H9 (cell line): ENCODE measurements at regions not wholly inside any gene's neighbourhood (a gene's known extent, or its start where the extent isn't known, plus 50 kb on each side); places are given as distances from the start of the nearest gene placed in this dataset.

ENCODE experiments used
- DNase-seq: peaks from one replicate; pipeline ENCODE4 v3.0.0-alpha.2; 2017
- H2AFZ ChIP-seq: one replicate; pipeline ENCODE4 v1.6.1; 2013; ENCODE audit warnings: mild to moderate bottlenecking, low read length, control low read depth, moderate library complexity
- H2AK5ac ChIP-seq: 2 replicates; pipeline ENCODE4 v1.6.1; 2013; ENCODE audit warnings: low read length, control low read depth, mixed read lengths; ENCODE audit not compliant: insufficient read length
- H2BK120ac ChIP-seq: one replicate; pipeline ENCODE4 v1.6.1; 2013; ENCODE audit warnings: low read depth, mild to moderate bottlenecking, low read length, control low read depth, inconsistent platforms; ENCODE audit not compliant: poor library complexity, severe bottlenecking
- H2BK12ac ChIP-seq: 2 replicates; pipeline ENCODE4 v1.6.1; 2013; ENCODE audit warnings: low read length, control low read depth, mixed read lengths, low read depth; ENCODE audit not compliant: insufficient read length
- H2BK15ac ChIP-seq: 2 replicates; pipeline ENCODE4 v1.6.1; 2013; ENCODE audit warnings: low read depth, low read length, control low read depth
- H2BK20ac ChIP-seq: one replicate; pipeline ENCODE4 v1.6.1; 2013; ENCODE audit warnings: low read depth, mild to moderate bottlenecking, low read length, control low read depth, inconsistent platforms; ENCODE audit not compliant: poor library complexity, severe bottlenecking
- H2BK5ac ChIP-seq: 2 replicates; pipeline ENCODE4 v1.6.1; 2013; ENCODE audit warnings: low read length, control low read depth, mixed read lengths; ENCODE audit not compliant: insufficient read length
- H3K14ac ChIP-seq: 2 replicates; pipeline ENCODE4 v1.6.1; 2013; ENCODE audit warnings: low read length, control low read depth; ENCODE audit not compliant: insufficient read depth
- H3K18ac ChIP-seq: 2 replicates; pipeline ENCODE4 v1.6.1; 2013; ENCODE audit warnings: low read depth, mild to moderate bottlenecking, mixed read lengths, low read length, control low read depth; ENCODE audit not compliant: insufficient read length
- H3K23ac ChIP-seq: 2 replicates; pipeline ENCODE4 v1.6.1; 2013; ENCODE audit warnings: low read length, control low read depth, mixed read lengths, low read depth; ENCODE audit not compliant: insufficient read length
- H3K23me2 ChIP-seq: 2 replicates; pipeline ENCODE4 v1.6.1; 2013; ENCODE audit warnings: low read depth, mild to moderate bottlenecking, mixed read lengths, low read length, control low read depth; ENCODE audit not compliant: insufficient read length, poor library complexity, severe bottlenecking
- H3K27ac ChIP-seq: 2 replicates; pipeline ENCODE4 v1.5.1; 2013; ENCODE audit warnings: low read length, control low read depth, mixed read lengths, low read depth; ENCODE audit not compliant: insufficient read length
- H3K27me3 ChIP-seq: 2 replicates; pipeline ENCODE4 v1.6.1; 2013; ENCODE audit warnings: low read length, control low read depth, inconsistent platforms; ENCODE audit not compliant: insufficient read depth
- H3K4ac ChIP-seq: 2 replicates; pipeline ENCODE4 v1.6.1; 2013; ENCODE audit warnings: low read depth, mild to moderate bottlenecking, control low read depth, inconsistent platforms, low read length, moderate library complexity
- H3K4me1 ChIP-seq: 2 replicates; pipeline ENCODE4 v1.6.1; 2013; ENCODE audit warnings: low read length, control low read depth, inconsistent platforms; ENCODE audit not compliant: insufficient read depth
- H3K4me2 ChIP-seq: 2 replicates; pipeline ENCODE4 v1.6.1; 2013; ENCODE audit warnings: low read length, control low read depth, mixed read lengths; ENCODE audit not compliant: insufficient read length, insufficient read depth
- H3K56ac ChIP-seq: 2 replicates; pipeline ENCODE4 v1.6.1; 2013; ENCODE audit warnings: low read depth, mild to moderate bottlenecking, mixed read lengths, low read length, control low read depth; ENCODE audit not compliant: insufficient read length
- H3K79me1 ChIP-seq: 2 replicates; pipeline ENCODE4 v1.6.1; 2013; ENCODE audit warnings: low read depth, mild to moderate bottlenecking, moderate library complexity, low read length, control low read depth, inconsistent platforms; ENCODE audit not compliant: insufficient read depth, poor library complexity, severe bottlenecking
- H3K79me2 ChIP-seq: 2 replicates; pipeline ENCODE4 v1.6.1; 2013; ENCODE audit warnings: low read length, control low read depth, inconsistent platforms; ENCODE audit not compliant: insufficient read depth
- H3K9ac ChIP-seq: 2 replicates; pipeline ENCODE4 v1.6.1; 2013; ENCODE audit warnings: low read length, control low read depth, mixed read lengths; ENCODE audit not compliant: insufficient read length; ENCODE audit errors: extremely low read depth
- H3K9me3 ChIP-seq: one replicate; pipeline ENCODE4 v1.6.1; 2013; ENCODE audit warnings: low read depth, low read length, inconsistent platforms; ENCODE audit not compliant: control insufficient read depth
- H3T11ph ChIP-seq: one replicate; pipeline ENCODE4 v1.6.1; 2013; ENCODE audit warnings: mild to moderate bottlenecking, low read length, control low read depth, inconsistent platforms
- H4K20me1 ChIP-seq: one replicate; pipeline ENCODE4 v1.6.1; 2013; ENCODE audit not compliant: control insufficient read depth, insufficient read length, insufficient read depth
- H4K5ac ChIP-seq: 2 replicates; pipeline ENCODE4 v1.6.1; 2013; ENCODE audit warnings: low read depth, mild to moderate bottlenecking, mixed read lengths, low read length, control low read depth; ENCODE audit not compliant: insufficient read length
- H4K8ac ChIP-seq: replicated peaks from 2 replicates; pipeline ENCODE4 v1.6.1; 2013; ENCODE audit warnings: low read length, control low read depth, mixed read lengths, low read depth; ENCODE audit not compliant: insufficient read length
- H4K91ac ChIP-seq: 2 replicates; pipeline ENCODE4 v1.6.1; 2013; ENCODE audit warnings: low read depth, mild to moderate bottlenecking, moderate library complexity, mixed read lengths, low read length, control low read depth; ENCODE audit not compliant: insufficient read length
- H3K27ac Mint-ChIP-seq, 3 experiments: 2 replicates in 2 of 3; 3 replicates in 1 of 3; pipeline ENCODE4 v1.8.0; 2020 to 2021; ENCODE audit warnings: mixed read lengths in 3 of 3, mild to moderate bottlenecking in 1 of 3, moderate library complexity in 1 of 3
- H3K27me3 Mint-ChIP-seq: 2 replicates; pipeline ENCODE4 v1.8.0; 2021; ENCODE audit warnings: low read depth, mild to moderate bottlenecking, moderate library complexity, mixed read lengths
- H3K36me3 Mint-ChIP-seq, 3 experiments: 2 replicates in 2 of 3; 3 replicates in 1 of 3; pipeline ENCODE4 v1.8.0; 2020 to 2021; ENCODE audit warnings: low read depth in 3 of 3, mixed read lengths in 3 of 3; ENCODE audit not compliant: insufficient read depth in 1 of 3
- H3K4me1 Mint-ChIP-seq, 2 experiments: 2 replicates each; pipeline ENCODE4 v1.8.0; 2020; ENCODE audit warnings: mixed read lengths in 2 of 2
- H3K4me3 Mint-ChIP-seq, 2 experiments: 2 replicates in 1 of 2; 3 replicates in 1 of 2; pipeline ENCODE4 v1.8.0; 2020 to 2021; ENCODE audit warnings: mild to moderate bottlenecking in 2 of 2, mixed read lengths in 2 of 2, moderate library complexity in 1 of 2
- H3K9me3 Mint-ChIP-seq, 2 experiments: 2 replicates in 1 of 2; 3 replicates in 1 of 2; pipeline ENCODE4 v1.8.0; 2020; ENCODE audit warnings: mild to moderate bottlenecking in 2 of 2, mixed read lengths in 2 of 2, moderate library complexity in 1 of 2
- WGBS: extraction: QIAGEN DNeasy Blood & Tissue Kit; methylation state at CpG from one replicate; pipeline ENCODE4 v1.1.7; 2013; ENCODE audit warnings: missing lambda C conversion rate, low lambda C conversion rate, mixed read lengths; ENCODE audit not compliant: insufficient read length; ENCODE audit errors: extremely low coverage; 5-methylcytosine and 5-hydroxymethylcytosine counted together
- TF ChIP-seq, protein P1 (sequence below): fragments of 200-600 bp; sonication (generic); conservative IDR thresholded peaks from 3 replicates; pipeline ENCODE4 v1.8.0; 2021; ENCODE audit warnings: antibody characterized with exemption, mild to moderate bottlenecking

DNA sequence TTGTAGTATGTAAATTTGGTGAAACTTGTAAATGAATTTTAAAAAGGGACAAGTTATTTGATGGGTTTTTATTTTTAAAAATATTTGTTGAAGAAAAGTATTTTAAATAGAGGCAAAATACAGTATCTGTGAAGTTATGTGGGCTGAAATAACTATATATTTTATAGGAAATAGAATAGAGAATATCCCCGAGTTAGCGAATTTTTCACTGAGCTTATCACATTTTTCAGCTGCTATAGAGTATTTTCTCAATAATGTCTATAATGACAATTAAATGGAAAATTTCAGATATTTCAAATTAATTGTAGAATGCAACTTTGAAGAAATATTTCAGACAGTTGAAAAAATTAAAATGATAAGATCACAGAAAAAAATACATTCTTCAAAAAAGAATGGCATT, 166.4 kb upstream of the TP63 start:
- Mint-ChIP-seq H3K27me3 (no peaks in the 10 kb centered on the region), H3K4me1 (peaks cover 5 to 6% of the 10 kb centered on the region in 2 experiments), H3K27ac (no peak overlapping the region), H3K4me3 (no peak overlapping the region), H3K9me3 (no peaks in the 10 kb centered on the region), H3K36me3 (no peaks in the 10 kb centered on the region)
- Histone ChIP-seq H3K27ac (no peak overlapping the region), H3K23me2 (no peaks in the 10 kb centered on the region), H3K4ac (no peak overlapping the region), H3K9me3 (no peaks in the 10 kb centered on the region), H3K4me1 (no peaks in the 10 kb centered on the region), H4K91ac (no peak overlapping the region), H3K9ac (no peak overlapping the region), H2BK20ac (no peak overlapping the region), H4K8ac (no peak overlapping the region), H3K4me2 (no peak overlapping the region), H2AK5ac (no peak overlapping the region), H3K14ac (no peak overlapping the region), H3K79me2 (no peaks in the 10 kb centered on the region), H2BK120ac (no peak overlapping the region), H2AFZ (no peak overlapping the region), H3T11ph (no peak overlapping the region), H3K18ac (no peak overlapping the region), H2BK12ac (no peak overlapping the region), H3K56ac (no peak overlapping the region), H4K5ac (no peak overlapping the region), H3K79me1 (no peaks in the 10 kb centered on the region), H3K27me3 (no peaks in the 10 kb centered on the region), H3K23ac (no peak overlapping the region), H2BK5ac (no peak overlapping the region), H2BK15ac (no peak overlapping the region), H4K20me1 (no peaks in the 10 kb centered on the region)
- no peak for DNase-seq
- TF ChIP-seq, protein P1, sequence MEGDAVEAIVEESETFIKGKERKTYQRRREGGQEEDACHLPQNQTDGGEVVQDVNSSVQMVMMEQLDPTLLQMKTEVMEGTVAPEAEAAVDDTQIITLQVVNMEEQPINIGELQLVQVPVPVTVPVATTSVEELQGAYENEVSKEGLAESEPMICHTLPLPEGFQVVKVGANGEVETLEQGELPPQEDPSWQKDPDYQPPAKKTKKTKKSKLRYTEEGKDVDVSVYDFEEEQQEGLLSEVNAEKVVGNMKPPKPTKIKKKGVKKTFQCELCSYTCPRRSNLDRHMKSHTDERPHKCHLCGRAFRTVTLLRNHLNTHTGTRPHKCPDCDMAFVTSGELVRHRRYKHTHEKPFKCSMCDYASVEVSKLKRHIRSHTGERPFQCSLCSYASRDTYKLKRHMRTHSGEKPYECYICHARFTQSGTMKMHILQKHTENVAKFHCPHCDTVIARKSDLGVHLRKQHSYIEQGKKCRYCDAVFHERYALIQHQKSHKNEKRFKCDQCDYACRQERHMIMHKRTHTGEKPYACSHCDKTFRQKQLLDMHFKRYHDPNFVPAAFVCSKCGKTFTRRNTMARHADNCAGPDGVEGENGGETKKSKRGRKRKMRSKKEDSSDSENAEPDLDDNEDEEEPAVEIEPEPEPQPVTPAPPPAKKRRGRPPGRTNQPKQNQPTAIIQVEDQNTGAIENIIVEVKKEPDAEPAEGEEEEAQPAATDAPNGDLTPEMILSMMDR, result no peak
- WGBS, result no CpG with 5 or more reads among the region's 2 CpGs
